ENCODE measurements at regions not wholly inside any gene's neighbourhood (a gene's known extent, or its start where the extent isn't known, plus 50 kb on each side); places are given as distances from the start of the nearest gene placed in this dataset.

GRCh38 chr6:41429506-41430504, 94.4 kb downstream of the NCR2 start:
- ChIA-PET CTCF (no interaction called here), POLR2A (interaction anchor here (0.6 kb wide), 1 partner anchor 22 kb away, joined by 7 read pairs; no protein-coding TSS in a partner anchor)
- Histone ChIP-seq H3K27me3 (ENCODE audit: control insufficient read depth, insufficient read depth, low read length) (peaks cover 12% of the 10 kb centered on the region), H3K4me3 (ENCODE audit: low read depth in 2 of 2, low read length in 2 of 2) (no peak overlapping the region), H3K4me1 (ENCODE audit: control insufficient read depth, insufficient read depth, low read length) (peaks cover 17% of the 10 kb centered on the region), H3K9me3 (ENCODE audit: control insufficient read depth, insufficient read depth, low read depth, low read length) (no peaks in the 10 kb centered on the region), H3K27ac (ENCODE audit: low read length) (no peak overlapping the region), H3K36me3 (ENCODE audit: control insufficient read depth, insufficient read depth, low read length) (no peaks in the 10 kb centered on the region)
- intact Hi-C loops (cut with micrococcal nuclease; ENCODE audit: unreplicated experiment) (loop anchor here (5.0 to 10.0 kb wide), 2 partner anchors 117 to 255 kb away; partner anchors contain the start of gene FOXP4), in situ Hi-C loops (cut with HindIII; ENCODE audit: low pct_unique_long_range_greater_than_20kb, low sequenced_read_pairs) (no loop called here)
- TF ChIP-seq TCF7L2 (IDR thresholded peaks at IDR 0.05; ENCODE audit: low read depth, low read length): no peak
- TF ChIP-seq, protein P1, sequence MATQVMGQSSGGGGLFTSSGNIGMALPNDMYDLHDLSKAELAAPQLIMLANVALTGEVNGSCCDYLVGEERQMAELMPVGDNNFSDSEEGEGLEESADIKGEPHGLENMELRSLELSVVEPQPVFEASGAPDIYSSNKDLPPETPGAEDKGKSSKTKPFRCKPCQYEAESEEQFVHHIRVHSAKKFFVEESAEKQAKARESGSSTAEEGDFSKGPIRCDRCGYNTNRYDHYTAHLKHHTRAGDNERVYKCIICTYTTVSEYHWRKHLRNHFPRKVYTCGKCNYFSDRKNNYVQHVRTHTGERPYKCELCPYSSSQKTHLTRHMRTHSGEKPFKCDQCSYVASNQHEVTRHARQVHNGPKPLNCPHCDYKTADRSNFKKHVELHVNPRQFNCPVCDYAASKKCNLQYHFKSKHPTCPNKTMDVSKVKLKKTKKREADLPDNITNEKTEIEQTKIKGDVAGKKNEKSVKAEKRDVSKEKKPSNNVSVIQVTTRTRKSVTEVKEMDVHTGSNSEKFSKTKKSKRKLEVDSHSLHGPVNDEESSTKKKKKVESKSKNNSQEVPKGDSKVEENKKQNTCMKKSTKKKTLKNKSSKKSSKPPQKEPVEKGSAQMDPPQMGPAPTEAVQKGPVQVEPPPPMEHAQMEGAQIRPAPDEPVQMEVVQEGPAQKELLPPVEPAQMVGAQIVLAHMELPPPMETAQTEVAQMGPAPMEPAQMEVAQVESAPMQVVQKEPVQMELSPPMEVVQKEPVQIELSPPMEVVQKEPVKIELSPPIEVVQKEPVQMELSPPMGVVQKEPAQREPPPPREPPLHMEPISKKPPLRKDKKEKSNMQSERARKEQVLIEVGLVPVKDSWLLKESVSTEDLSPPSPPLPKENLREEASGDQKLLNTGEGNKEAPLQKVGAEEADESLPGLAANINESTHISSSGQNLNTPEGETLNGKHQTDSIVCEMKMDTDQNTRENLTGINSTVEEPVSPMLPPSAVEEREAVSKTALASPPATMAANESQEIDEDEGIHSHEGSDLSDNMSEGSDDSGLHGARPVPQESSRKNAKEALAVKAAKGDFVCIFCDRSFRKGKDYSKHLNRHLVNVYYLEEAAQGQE (IDR thresholded peaks at IDR 0.05; ENCODE audit: insufficient read depth in 1 of 2, low read depth in 2 of 2, low read length in 1 of 2): no peak
- no peak for TF ChIP-seq SIN3A (IDR thresholded peaks at IDR 0.05; ENCODE audit: borderline replicate concordance, insufficient read depth, low read depth, low read length)
- TF ChIP-seq POLR2AphosphoS5 (IDR thresholded peaks at IDR 0.05; ENCODE audit: low read depth, low read length): no peak
- BruUV-seq (replicated peaks): no TSS peak
- ATAC-seq (no peak), DNase-seq (ENCODE audit: low read depth, low spot score) (no peak)

DNA sequence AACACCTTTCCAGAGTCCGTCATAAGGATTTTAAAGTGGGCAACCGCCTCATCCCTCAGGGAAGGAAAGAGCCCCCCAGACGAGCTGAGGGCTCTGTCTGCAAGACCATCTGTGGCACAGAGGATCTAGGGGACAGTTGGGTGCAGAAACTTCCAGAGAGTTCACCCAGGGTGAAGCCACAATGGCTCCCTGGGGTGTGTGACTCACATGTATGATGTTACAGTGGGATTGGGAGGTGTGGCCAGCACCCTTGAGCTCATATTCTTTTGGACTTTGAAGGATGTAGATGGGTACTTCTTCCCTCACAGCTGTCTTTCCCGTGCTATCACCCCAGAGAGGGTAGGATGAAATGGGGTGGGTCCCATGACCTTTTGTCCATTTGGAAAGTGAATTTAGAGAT, 95.5 kb downstream of the NCR2 start:
- BruUV-seq (replicated peaks): no TSS peak
- ChIA-PET CTCF (no interaction called here), POLR2A (no interaction called here)
- Histone ChIP-seq H3K9me3 (ENCODE audit: control insufficient read depth, insufficient read depth, low read depth, low read length) (no peaks in the 10 kb centered on the region), H3K27me3 (ENCODE audit: control insufficient read depth, insufficient read depth, low read length) (peaks cover 11% of the 10 kb centered on the region), H3K4me1 (ENCODE audit: control insufficient read depth, insufficient read depth, low read length) (peaks cover 17% of the 10 kb centered on the region), H3K4me3 (ENCODE audit: low read depth in 2 of 2, low read length in 2 of 2) (no peak overlapping the region), H3K27ac (ENCODE audit: low read length) (no peak overlapping the region), H3K36me3 (ENCODE audit: control insufficient read depth, insufficient read depth, low read length) (no peaks in the 10 kb centered on the region)
- ATAC-seq (no peak), DNase-seq (ENCODE audit: low read depth, low spot score) (no peak)
- intact Hi-C loops (cut with micrococcal nuclease; ENCODE audit: unreplicated experiment) (no loop called here), in situ Hi-C loops (cut with HindIII; ENCODE audit: low pct_unique_long_range_greater_than_20kb, low sequenced_read_pairs) (no loop called here)
- no peak for TF ChIP-seq TCF7L2 (IDR thresholded peaks at IDR 0.05; ENCODE audit: low read depth, low read length)
- TF ChIP-seq POLR2AphosphoS5 (IDR thresholded peaks at IDR 0.05; ENCODE audit: low read depth, low read length): no peak

DNA sequence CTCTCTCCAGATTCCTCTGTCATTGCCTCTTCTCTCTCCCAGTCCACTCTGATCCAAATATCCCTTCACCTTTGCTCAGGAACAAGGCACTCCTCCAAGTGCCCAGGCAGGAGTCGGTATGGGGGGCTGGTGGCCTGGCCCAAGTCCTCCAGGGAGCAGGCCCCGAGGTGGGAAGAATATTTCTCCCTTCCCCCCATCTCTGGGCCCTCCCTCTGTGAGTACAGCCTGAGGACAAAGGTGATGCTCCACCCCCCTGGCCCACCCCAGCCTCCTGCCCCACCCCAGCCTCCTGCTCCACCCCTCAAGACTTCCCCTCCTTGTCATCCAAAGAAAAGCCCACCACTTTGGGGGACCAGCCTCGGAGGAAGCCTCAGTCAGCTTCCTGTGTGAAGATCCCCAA, 96.9 kb downstream of the NCR2 start:
- Histone ChIP-seq H3K4me3 (ENCODE audit: low read depth in 2 of 2, low read length in 2 of 2) (no peak overlapping the region), H3K27me3 (ENCODE audit: control insufficient read depth, insufficient read depth, low read length) (peaks cover 5% of the 10 kb centered on the region), H3K4me1 (ENCODE audit: control insufficient read depth, insufficient read depth, low read length) (peaks cover 7% of the 10 kb centered on the region), H3K27ac (ENCODE audit: low read length) (no peak overlapping the region), H3K36me3 (ENCODE audit: control insufficient read depth, insufficient read depth, low read length) (no peaks in the 10 kb centered on the region), H3K9me3 (ENCODE audit: control insufficient read depth, insufficient read depth, low read depth, low read length) (no peaks in the 10 kb centered on the region)
- DNase-seq (ENCODE audit: low read depth, low spot score) (no peak), ATAC-seq (no peak)
- TF ChIP-seq POLR2AphosphoS5 (IDR thresholded peaks at IDR 0.05; ENCODE audit: low read depth, low read length): no peak
- no peak for TF ChIP-seq TCF7L2 (IDR thresholded peaks at IDR 0.05; ENCODE audit: low read depth, low read length)
- TF ChIP-seq, protein P2, sequence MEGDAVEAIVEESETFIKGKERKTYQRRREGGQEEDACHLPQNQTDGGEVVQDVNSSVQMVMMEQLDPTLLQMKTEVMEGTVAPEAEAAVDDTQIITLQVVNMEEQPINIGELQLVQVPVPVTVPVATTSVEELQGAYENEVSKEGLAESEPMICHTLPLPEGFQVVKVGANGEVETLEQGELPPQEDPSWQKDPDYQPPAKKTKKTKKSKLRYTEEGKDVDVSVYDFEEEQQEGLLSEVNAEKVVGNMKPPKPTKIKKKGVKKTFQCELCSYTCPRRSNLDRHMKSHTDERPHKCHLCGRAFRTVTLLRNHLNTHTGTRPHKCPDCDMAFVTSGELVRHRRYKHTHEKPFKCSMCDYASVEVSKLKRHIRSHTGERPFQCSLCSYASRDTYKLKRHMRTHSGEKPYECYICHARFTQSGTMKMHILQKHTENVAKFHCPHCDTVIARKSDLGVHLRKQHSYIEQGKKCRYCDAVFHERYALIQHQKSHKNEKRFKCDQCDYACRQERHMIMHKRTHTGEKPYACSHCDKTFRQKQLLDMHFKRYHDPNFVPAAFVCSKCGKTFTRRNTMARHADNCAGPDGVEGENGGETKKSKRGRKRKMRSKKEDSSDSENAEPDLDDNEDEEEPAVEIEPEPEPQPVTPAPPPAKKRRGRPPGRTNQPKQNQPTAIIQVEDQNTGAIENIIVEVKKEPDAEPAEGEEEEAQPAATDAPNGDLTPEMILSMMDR (IDR thresholded peaks at IDR 0.05): no peak
- TF ChIP-seq, protein P1 (IDR thresholded peaks at IDR 0.05; ENCODE audit: insufficient read depth in 1 of 2, low read depth in 2 of 2, low read length in 1 of 2): no peak
- in situ Hi-C loops (cut with HindIII; ENCODE audit: low pct_unique_long_range_greater_than_20kb, low sequenced_read_pairs): no loop called here
- ChIA-PET CTCF (no interaction called here), POLR2A (interaction anchor here (0.6 to 0.7 kb wide), 2 partner anchors 20 to 51 kb away, joined by 4 to 7 read pairs; no protein-coding TSS in a partner anchor)
- intact Hi-C loops (cut with micrococcal nuclease; ENCODE audit: unreplicated experiment): no loop called here
- no TSS peak for BruUV-seq (replicated peaks)

All from Panc1 (cell line).